ENCODE measurements at regions not wholly inside any gene's neighbourhood (a gene's known extent, or its start where the extent isn't known, plus 50 kb on each side); places are given as distances from the start of the nearest gene placed in this dataset.

DNA sequence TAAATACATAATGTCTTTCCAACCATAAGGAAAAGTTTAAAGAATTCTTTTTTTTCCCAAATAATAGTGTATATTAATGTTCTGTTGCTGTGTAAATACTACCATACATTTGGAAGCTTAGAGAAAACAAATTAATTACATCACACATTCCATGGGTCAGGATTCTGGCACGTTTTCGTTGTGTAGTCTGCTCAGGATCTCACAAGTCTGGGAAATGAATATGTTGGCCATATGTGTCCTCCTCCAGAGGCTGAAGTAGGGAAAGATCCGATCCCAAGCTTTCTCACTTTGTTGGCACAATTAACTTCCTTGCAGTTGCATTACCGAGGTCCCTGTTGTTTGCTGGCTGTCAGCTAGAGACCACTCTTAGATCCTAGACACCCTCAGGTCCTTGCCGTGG lies 83.9 kb downstream of the RPRM start:
- Histone ChIP-seq H3K9me3 (no peaks in the 10 kb centered on the region), H3F3A (replicated peaks; ENCODE audit: insufficient read depth) (no peaks in the 10 kb centered on the region), H3K79me2 (ENCODE audit: insufficient read depth) (no peaks in the 10 kb centered on the region), H3K4me3 (ENCODE audit: low read depth in 2 of 2, low read length in 1 of 2) (no peak overlapping the region), H3K4me2 (no peak overlapping the region), H3K9ac (no peak overlapping the region), H3K4me1 (ENCODE audit: control insufficient read depth in 1 of 2, insufficient read depth in 2 of 2, low read depth in 1 of 2, low read length in 1 of 2) (no peaks in the 10 kb centered on the region), H4K20me1 (ENCODE audit: insufficient read depth) (no peaks in the 10 kb centered on the region), H3K9me2 (no peaks in the 10 kb centered on the region), H3K36me3 (replicated peaks in 1 of 2; ENCODE audit: control insufficient read depth in 1 of 2, insufficient read depth in 2 of 2, low read length in 1 of 2) (no peaks in the 10 kb centered on the region), H2AFZ (ENCODE audit: low read depth) (no peak overlapping the region), H3K27ac (ENCODE audit: low read depth in 2 of 2, low read length in 1 of 2) (no peak overlapping the region), H3K27me3 (ENCODE audit: insufficient read depth) (no peaks in the 10 kb centered on the region)
- 3% methylated on average over 5 of the region's 5 CpGs for WGBS (ENCODE audit: low lambda C conversion rate)
- no peak for TF ChIP-seq NFIC (IDR thresholded peaks at IDR 0.05; ENCODE audit: borderline replicate concordance)
- TF ChIP-seq TAF1 (IDR thresholded peaks at IDR 0.05; ENCODE audit: borderline replicate concordance, low read depth, low read length) = no peak
- no peak for DNase-seq
- POLR2A ChIA-PET = no interaction called here
- CTCF ChIA-PET = no interaction called here

DNA sequence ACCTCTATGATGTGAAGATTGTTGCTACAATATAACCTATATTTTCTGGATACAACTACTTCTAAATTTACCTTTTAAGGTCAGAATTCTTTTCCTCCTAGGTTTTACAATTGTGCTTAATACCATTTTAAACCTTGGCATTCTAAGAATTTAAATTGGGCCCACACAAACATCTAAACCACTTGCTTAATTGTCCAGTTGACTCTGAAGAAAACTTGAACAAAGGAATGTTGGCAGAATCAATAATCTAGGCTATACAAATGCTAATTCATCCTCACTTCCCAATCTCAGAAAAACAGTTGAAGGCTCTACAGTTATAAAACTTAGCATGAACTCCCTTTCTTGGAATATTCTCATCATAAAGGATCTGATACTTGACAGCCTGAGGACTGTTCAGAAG lies 84.3 kb downstream of the RPRM start:
- no peaks in the 10 kb centered on the region for H3K9me3 ChIP-seq
- H4K20me1 ChIP-seq (ENCODE audit: insufficient read depth) = no peaks in the 10 kb centered on the region
- H3F3A ChIP-seq (replicated peaks; ENCODE audit: insufficient read depth) = no peaks in the 10 kb centered on the region
- TF ChIP-seq RFX5 (IDR thresholded peaks at IDR 0.05; ENCODE audit: low read length) (no peak), RXRA (IDR thresholded peaks at IDR 0.05; ENCODE audit: borderline replicate concordance, low read depth) (no peak), MEF2A (IDR thresholded peaks at IDR 0.05; ENCODE audit: borderline replicate concordance, low read depth) (no peak), FOSL2 (IDR thresholded peaks at IDR 0.05; ENCODE audit: borderline replicate concordance, low read depth) (no peak), POLR2AphosphoS5 (IDR thresholded peaks at IDR 0.05; ENCODE audit: low read depth, low read length) (no peak)
- TF ChIP-seq, protein P1, sequence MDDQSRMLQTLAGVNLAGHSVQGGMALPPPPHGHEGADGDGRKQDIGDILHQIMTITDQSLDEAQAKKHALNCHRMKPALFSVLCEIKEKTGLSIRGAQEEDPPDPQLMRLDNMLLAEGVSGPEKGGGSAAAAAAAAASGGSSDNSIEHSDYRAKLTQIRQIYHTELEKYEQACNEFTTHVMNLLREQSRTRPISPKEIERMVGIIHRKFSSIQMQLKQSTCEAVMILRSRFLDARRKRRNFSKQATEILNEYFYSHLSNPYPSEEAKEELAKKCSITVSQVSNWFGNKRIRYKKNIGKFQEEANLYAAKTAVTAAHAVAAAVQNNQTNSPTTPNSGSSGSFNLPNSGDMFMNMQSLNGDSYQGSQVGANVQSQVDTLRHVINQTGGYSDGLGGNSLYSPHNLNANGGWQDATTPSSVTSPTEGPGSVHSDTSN (IDR thresholded peaks at IDR 0.05) = no peak
- TF ChIP-seq, protein P2, sequence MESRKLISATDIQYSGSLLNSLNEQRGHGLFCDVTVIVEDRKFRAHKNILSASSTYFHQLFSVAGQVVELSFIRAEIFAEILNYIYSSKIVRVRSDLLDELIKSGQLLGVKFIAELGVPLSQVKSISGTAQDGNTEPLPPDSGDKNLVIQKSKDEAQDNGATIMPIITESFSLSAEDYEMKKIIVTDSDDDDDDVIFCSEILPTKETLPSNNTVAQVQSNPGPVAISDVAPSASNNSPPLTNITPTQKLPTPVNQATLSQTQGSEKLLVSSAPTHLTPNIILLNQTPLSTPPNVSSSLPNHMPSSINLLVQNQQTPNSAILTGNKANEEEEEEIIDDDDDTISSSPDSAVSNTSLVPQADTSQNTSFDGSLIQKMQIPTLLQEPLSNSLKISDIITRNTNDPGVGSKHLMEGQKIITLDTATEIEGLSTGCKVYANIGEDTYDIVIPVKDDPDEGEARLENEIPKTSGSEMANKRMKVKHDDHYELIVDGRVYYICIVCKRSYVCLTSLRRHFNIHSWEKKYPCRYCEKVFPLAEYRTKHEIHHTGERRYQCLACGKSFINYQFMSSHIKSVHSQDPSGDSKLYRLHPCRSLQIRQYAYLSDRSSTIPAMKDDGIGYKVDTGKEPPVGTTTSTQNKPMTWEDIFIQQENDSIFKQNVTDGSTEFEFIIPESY (IDR thresholded peaks at IDR 0.05; ENCODE audit: borderline replicate concordance, low read depth) = no peak
- TF ChIP-seq, protein P3, sequence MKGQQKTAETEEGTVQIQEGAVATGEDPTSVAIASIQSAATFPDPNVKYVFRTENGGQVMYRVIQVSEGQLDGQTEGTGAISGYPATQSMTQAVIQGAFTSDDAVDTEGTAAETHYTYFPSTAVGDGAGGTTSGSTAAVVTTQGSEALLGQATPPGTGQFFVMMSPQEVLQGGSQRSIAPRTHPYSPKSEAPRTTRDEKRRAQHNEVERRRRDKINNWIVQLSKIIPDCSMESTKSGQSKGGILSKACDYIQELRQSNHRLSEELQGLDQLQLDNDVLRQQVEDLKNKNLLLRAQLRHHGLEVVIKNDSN (IDR thresholded peaks at IDR 0.05; ENCODE audit: borderline replicate concordance, low read depth) = no peak
- TF ChIP-seq, protein P4, sequence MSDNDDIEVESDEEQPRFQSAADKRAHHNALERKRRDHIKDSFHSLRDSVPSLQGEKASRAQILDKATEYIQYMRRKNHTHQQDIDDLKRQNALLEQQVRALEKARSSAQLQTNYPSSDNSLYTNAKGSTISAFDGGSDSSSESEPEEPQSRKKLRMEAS (IDR thresholded peaks at IDR 0.05; ENCODE audit: low read depth) = no peak
- TF ChIP-seq, protein P5, sequence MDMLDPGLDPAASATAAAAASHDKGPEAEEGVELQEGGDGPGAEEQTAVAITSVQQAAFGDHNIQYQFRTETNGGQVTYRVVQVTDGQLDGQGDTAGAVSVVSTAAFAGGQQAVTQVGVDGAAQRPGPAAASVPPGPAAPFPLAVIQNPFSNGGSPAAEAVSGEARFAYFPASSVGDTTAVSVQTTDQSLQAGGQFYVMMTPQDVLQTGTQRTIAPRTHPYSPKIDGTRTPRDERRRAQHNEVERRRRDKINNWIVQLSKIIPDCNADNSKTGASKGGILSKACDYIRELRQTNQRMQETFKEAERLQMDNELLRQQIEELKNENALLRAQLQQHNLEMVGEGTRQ (IDR thresholded peaks at IDR 0.05; ENCODE audit: borderline replicate concordance, low read depth, low read length) = no peak
- TF ChIP-seq, protein P6, sequence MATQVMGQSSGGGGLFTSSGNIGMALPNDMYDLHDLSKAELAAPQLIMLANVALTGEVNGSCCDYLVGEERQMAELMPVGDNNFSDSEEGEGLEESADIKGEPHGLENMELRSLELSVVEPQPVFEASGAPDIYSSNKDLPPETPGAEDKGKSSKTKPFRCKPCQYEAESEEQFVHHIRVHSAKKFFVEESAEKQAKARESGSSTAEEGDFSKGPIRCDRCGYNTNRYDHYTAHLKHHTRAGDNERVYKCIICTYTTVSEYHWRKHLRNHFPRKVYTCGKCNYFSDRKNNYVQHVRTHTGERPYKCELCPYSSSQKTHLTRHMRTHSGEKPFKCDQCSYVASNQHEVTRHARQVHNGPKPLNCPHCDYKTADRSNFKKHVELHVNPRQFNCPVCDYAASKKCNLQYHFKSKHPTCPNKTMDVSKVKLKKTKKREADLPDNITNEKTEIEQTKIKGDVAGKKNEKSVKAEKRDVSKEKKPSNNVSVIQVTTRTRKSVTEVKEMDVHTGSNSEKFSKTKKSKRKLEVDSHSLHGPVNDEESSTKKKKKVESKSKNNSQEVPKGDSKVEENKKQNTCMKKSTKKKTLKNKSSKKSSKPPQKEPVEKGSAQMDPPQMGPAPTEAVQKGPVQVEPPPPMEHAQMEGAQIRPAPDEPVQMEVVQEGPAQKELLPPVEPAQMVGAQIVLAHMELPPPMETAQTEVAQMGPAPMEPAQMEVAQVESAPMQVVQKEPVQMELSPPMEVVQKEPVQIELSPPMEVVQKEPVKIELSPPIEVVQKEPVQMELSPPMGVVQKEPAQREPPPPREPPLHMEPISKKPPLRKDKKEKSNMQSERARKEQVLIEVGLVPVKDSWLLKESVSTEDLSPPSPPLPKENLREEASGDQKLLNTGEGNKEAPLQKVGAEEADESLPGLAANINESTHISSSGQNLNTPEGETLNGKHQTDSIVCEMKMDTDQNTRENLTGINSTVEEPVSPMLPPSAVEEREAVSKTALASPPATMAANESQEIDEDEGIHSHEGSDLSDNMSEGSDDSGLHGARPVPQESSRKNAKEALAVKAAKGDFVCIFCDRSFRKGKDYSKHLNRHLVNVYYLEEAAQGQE (IDR thresholded peaks at IDR 0.05; ENCODE audit: low read depth, low read length) = no peak
- no peaks in the 10 kb centered on the region for H3K4me1 ChIP-seq (ENCODE audit: control insufficient read depth in 1 of 2, insufficient read depth in 2 of 2, low read depth in 1 of 2, low read length in 1 of 2)
- no peak overlapping the region for H3K27ac ChIP-seq (ENCODE audit: low read depth in 2 of 2, low read length in 1 of 2)
- H3K36me3 ChIP-seq (replicated peaks in 1 of 2; ENCODE audit: control insufficient read depth in 1 of 2, insufficient read depth in 2 of 2, low read length in 1 of 2) = no peaks in the 10 kb centered on the region
- no peak overlapping the region for H3K9ac ChIP-seq
- POLR2A ChIA-PET = no interaction called here
- no peak for DNase-seq
- H3K27me3 ChIP-seq (ENCODE audit: insufficient read depth) = no peaks in the 10 kb centered on the region
- no peak overlapping the region for H3K4me3 ChIP-seq (ENCODE audit: low read depth in 2 of 2, low read length in 1 of 2)
- no peak overlapping the region for H2AFZ ChIP-seq (ENCODE audit: low read depth)
- no peaks in the 10 kb centered on the region for H3K9me2 ChIP-seq
- H3K4me2 ChIP-seq = no peak overlapping the region
- no peaks in the 10 kb centered on the region for H3K79me2 ChIP-seq (ENCODE audit: insufficient read depth)
- CTCF ChIA-PET = no interaction called here
